NCI-H1105 treated with DMSO at 0.1 percent for 48 hours (cell line): ENCODE measurements at regions not wholly inside any gene's neighbourhood (a gene's known extent, or its start where the extent isn't known, plus 50 kb on each side); places are given as distances from the start of the nearest gene placed in this dataset.

Experiments
- DNase-seq: peaks from one replicate; lab custom pipeline; 2025; lab: John Stamatoyannopoulos, UW

DNA sequence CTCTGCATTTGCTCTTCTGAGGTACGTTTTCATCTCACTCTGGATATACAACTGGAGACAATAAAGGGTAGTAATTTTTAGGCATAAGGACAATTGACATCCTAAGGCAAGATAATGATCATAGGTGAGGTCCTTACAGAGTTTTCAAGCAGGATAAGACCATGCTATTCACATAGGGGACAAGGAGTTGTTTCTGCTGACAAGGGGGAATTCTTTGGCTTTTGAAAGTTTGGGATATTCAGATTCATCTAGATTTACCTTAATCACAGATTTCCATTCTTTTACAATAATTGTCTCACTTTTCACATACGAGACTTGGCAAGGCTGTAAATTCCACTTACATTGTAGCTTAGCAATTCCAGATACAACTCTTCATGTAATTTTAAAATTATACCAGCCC is 256.2 kb downstream of the AASDHPPT start:
- no peak for DNase-seq

DNA sequence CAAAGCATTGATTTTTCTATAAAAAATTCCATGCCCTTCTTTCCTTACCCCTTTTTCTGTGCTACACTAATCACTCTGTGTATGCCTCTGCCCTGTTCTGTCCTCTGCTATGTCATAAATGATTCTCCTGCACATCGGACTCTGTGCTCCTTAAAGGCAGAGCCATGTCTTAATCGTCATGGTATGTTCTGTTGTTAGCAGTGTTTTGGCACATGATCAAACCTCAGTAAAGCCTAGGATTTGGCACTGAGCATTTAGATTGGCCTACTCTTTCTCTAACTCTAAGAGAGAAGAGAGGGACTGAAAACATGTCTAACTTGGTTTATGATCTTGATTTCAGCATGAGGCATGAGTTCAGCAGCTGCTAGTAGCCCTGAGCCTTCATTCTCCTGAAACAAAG is 266.9 kb downstream of the AASDHPPT start:
- no peak for DNase-seq

DNA sequence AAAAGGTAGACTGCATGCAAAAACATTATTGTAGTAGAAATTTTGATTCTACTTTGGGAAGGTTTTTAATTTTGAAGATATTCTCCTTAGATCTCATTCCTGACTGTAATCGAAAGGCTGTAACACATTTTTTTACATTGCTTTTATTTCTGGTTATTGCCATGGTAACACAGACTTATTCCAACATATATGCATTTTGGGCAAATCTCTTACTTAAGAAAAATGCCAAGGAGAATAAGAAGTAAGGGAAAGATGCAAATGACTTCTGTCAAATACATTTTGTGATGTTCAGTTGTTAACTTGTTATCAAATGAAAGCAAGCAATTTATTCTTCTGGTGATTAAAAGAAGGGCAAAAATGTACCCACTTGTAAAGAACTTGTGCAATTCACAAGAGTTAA is 267.5 kb downstream of the AASDHPPT start:
- no peak for DNase-seq

DNA sequence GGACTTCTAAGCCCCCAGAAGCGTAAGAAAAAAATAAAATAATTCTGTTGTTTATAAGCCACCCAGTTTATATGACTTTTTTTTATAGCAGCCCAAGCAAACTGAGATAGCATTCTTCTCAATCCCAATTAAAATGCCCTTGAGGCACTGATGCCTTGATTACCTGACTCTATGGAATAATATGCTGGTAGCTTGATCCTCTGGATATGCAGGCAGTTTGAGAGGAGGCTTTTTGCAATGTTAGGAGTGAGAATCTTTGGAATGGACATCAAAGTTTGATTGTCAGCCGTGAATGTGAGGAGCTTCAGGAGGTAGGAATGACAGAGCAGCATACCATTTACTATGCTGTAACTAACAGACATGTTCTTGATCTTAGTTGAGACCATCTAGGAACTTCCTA is 275.6 kb downstream of the AASDHPPT start:
- no peak for DNase-seq

DNA sequence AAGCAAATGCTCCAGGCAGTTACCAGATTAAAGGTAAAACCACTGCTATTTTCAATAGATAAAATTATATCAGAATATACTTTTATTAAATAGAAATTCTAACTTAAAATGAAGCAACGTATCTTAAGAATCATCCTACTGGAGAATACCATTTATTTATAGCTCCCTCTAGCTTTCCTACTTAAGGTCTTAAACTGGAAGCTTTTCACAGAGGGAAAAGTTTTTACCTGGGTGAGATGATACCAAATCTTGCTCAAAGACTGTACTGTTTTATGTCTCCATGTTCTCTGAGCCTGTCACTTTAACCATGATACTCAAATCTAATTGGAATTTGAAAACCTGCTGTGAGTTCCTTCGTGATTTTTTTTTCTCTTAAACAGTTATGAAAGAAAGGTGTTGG is 291.8 kb downstream of the AASDHPPT start:
- no peak for DNase-seq

- DNase-seq: no peak
Measured at GRCh38 chr11:106378513-106379179, 301.2 kb downstream of the AASDHPPT start.

DNA sequence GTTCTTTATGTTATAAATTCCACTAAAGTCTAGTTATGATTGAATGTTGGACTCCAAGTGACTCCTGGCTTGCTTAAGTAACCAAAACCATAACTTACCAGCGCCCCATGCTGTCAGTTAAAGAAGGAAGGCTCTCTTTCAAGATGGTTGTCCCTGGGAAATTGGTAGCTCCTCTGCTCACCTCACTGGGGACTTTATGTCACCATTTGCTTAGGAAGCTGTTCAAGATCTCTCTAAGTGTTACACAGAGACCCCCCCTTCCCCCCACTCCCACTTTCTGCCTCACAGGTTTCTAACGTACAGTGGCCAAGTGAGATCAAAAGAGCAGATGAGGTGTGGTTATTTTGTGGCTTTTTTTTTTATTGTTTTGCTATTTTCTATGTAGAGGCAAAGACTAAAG is 301.8 kb downstream of the AASDHPPT start:
- DNase-seq: no peak

DNA sequence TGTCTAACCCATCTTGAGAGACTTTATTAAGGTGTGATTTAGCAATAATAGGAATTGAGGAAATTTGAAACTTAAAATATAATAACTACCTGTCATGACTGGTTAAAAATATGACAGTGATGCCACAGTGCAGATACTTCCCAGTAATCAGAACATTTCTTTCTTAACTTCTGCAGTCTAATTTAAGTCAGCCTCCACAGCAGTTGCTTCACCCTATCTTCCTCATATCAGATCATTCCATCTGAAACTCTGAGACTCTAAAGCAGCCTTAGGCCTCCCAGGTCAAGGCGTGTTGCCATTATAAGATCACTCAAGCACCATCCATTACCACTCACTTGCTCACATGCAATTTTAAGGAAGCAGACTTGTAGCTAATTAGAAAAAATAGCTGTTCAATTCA is 302.2 kb downstream of the AASDHPPT start:
- no peak for DNase-seq

- no peak for DNase-seq
Measured at GRCh38 chr11:106381895-106382294, 304.4 kb downstream of the AASDHPPT start.

GRCh38 chr11:106384429-106384828 is 307.0 kb downstream of the AASDHPPT start:
- no peak for DNase-seq

DNA sequence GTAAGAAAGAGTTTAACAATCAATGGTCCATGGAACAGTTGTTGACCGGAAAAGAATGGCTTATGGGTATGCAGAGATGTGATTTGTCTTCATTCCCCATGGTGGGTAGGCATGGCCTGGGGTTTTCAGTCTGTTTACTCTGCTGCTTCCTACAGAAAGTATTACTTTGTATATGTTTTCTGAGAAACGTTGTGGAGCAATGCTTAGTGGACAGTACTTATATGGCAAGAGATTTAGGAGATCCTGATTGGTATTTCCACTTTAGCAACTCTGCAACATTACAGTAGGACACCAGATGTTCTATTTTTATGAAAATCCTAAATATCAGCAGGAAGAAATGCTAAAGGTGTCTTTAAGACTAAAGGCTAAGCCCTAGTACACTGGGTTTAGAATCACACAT is 309.1 kb downstream of the AASDHPPT start:
- no peak for DNase-seq

DNA sequence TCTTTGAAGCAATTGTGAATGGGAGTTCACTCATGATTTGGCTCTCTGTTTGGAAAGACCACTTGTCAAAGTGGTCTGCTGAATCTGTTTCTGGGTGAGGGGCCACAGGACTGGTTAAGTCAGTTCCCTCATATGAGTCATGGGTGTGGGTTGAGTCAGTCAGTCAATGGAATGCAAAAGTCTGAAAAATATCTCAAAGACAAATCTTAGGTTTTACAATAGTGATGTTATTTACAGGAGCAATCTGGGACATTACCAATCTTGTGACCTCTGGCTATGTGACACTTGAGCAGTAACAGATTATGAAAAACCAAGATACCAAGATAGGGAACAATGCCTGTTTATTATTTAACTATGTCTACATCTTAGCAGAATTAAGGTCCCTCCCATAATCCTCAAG is 311.6 kb downstream of the AASDHPPT start:
- DNase-seq: no peak

DNA sequence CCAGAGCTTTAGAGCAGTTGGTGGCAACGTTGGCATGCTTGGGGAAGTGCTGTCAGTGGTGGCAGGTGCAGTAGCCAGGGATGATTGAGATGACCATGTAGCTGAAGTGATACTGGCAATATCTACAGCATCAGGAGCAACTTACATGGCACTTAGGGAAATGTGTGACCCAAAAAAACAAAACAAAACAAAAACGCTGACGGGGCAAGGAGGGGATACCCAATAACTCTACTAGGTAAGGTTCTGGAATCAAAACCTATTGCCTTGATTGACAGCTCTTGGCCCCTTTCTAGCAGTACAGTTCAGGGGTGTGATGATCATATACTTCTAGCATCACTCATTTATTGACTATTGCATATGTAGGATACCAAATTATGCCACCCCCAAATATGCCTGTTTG is 312.6 kb downstream of the AASDHPPT start:
- no peak for DNase-seq

GRCh38 chr11:106391771-106392420 is 314.4 kb downstream of the AASDHPPT start:
- DNase-seq: no peak

- no peak for DNase-seq
Measured at GRCh38 chr11:106395716-106396349, 318.4 kb downstream of the AASDHPPT start.

DNA sequence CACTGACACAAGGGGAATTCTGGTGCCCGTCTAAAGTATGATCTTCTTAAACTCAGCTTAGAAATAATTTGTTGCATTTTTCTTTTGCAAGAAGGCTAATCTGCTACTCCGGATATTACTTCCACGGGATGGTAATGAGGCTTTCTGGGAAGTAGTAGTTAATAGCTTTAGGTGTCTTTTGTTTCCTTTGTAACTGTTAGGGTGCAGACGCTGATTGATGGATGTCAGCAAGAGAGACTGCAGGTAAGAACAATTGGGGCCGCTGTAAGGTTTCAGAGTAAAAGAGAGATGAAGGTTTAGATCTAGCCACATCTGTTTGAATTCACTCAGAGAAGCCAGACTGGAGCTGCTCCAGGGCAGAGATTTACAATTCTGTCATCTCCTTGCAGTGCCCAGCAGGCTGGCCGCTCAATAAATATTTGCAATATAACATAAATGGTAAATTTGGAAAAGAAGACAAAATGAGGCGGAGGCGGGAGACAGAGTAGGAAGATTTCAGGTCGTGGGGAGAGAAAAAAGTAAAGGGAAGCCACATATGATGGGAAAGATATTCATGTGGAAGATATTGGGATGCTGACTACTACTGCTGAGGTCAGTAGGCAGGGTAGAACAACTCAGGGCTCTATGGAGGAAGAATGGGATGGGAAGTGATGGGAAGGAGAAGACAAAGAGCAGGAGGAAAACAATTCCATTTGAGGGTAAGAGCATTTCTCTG is 320.5 kb downstream of the AASDHPPT start:
- DNase-seq: no peak

GRCh38 chr11:106398502-106399075 is 321.1 kb downstream of the AASDHPPT start:
- no peak for DNase-seq

- DNase-seq: no peak
Measured at GRCh38 chr11:106399076-106399511, 321.6 kb downstream of the AASDHPPT start.

DNA sequence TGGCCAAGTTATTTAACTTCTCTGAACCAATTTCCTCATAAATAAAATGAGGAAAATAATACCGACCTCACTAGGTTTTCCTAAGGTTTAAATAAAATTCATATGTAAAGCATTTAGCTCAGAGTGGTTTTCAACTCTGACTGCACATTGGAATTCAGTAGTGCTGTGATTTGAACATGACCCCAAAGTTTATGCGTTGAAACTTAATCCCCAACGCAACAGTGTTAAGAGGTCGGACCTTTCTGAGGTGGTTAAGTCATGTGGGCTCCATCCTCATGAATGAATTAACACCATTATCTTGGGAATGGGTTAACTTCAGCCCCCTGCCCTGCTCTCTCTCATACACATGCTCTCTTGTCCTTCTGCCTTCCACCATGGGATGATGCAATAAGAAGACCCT is 322.2 kb downstream of the AASDHPPT start:
- no peak for DNase-seq

DNA sequence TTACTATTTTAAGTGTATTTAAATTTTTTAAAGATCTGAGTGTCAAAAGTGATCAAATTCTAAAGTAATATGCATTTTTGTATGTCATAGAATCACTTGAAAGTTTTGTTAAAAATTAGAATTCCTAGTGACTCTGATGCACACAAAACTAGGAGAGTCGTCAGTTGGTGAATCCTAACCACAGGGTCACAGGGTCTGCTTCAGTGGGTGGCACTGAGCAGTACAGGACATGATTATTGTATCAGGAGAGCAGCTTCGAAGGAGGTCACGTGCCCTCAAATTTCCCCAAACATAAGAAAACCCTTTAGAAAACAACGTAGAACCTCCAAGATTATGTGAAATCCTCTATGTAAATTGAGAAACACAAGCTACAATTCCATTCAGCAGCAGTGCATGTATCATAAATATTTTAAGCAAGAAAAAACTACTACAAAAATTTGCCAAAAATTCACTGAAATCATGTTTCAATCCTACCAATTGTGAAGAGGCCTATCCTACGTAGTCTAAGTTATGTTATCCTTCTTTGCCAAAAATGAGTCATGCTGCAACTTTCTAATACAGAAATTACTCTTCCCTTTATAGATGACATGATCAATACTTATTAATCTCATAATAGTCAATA is 323.6 kb downstream of the AASDHPPT start:
- DNase-seq: no peak

GRCh38 chr11:106403751-106404150 is 326.3 kb downstream of the AASDHPPT start:
- DNase-seq: no peak

DNA sequence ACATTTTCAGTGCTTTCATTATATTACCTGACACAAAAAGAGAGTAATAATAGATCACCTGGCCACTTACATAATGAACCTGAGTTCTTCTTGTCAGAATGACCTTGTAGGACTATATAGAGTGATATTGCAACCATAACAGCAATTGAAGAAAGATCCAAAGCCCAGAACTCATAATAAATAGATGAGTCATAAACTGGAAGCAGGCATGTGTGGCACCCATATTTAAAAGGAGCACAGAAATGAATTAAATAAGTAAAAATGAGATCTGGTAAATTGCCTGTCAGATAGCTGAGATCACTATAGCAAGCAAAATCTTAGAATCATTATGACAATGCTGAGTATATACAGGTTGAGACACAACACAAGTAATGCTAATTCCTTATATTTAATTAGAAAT is 331.8 kb downstream of the AASDHPPT start:
- no peak for DNase-seq
